K562 (cell line): ENCODE measurements at regions not wholly inside any gene's neighbourhood (a gene's known extent, or its start where the extent isn't known, plus 50 kb on each side); places are given as distances from the start of the nearest gene placed in this dataset.

Source experiments
- ATAC-seq: fragments of 200-7000 bp; cut with Tn5 transposase; 3 replicates; pipeline ENCODE4 v1.9.1; 2020; ENCODE audit warnings: moderate library complexity
- BruUV-seq: library from RNA; stranded (reverse); fragments of 400-500 nt; replicated peaks from 2 replicates; lab custom pipeline; 2021; lab: Mats Ljungman, UMichigan
- CTCF ChIA-PET: fragments of 300-600 bp; formaldehyde crosslinking; extraction: SDS; loops from one replicate; lab custom pipeline; 2021; ENCODE audit warnings: low intra/inter-chr PET ratio; lab: Yijun Ruan, JAX
- POLR2A ChIA-PET: fragments of 300-600, 350-650 bp; sonication (Branson Sonifier 250); formaldehyde crosslinking; extraction: SDS; loops from one replicate; lab custom pipeline; 2021; ENCODE audit warnings: antibody characterized with exemption, inconsistent platforms; lab: Yijun Ruan, JAX
- DNase-seq, 4 experiments: peaks; one replicate each; pipeline versions ENCODE4 v3.0.0 to v3.0.0-alpha.2; 2011 to 2018; ENCODE audit warnings: low spot score in 3 of 4, mixed read lengths in 3 of 4; ENCODE audit errors: extremely low read depth in 1 of 4
- FAIRE-seq: peaks from 2 replicates; lab custom pipeline; 2011; peaks lifted over from hg19 to GRCh38; lab: Jason Lieb, UNC
- H2AFZ ChIP-seq: 2 replicates; pipeline ENCODE4 v1.6.0; 2011; ENCODE audit warnings: low read depth, low read length, control low read depth, inconsistent platforms
- H3K27ac ChIP-seq: fragments of 200-600 bp; 3 replicates; pipeline ENCODE4 v1.8.0; 2011; ENCODE audit warnings: low read depth, mild to moderate bottlenecking, control low read depth, inconsistent platforms, low read length, moderate library complexity, mixed read lengths; ENCODE audit errors: extremely low read depth
- H3K27me3 ChIP-seq, 2 experiments: fragments of 300-600 bp in 1 of 2; 2 replicates in 1 of 2; 3 replicates in 1 of 2; pipeline versions ENCODE4 v1.6.0 to v1.8.0; 2011; ENCODE audit warnings: inconsistent platforms in 2 of 2, low read length in 2 of 2, mild to moderate bottlenecking in 1 of 2, mixed read lengths in 1 of 2, moderate library complexity in 1 of 2; ENCODE audit not compliant: control insufficient read depth in 2 of 2, insufficient read depth in 2 of 2
- H3K36me3 ChIP-seq: fragments of 300-600 bp; 3 replicates; pipeline ENCODE4 v1.8.0; 2011; ENCODE audit warnings: mild to moderate bottlenecking, low read length, inconsistent platforms; ENCODE audit not compliant: control insufficient read depth, insufficient read depth
- H3K4me1 ChIP-seq, 2 experiments: fragments of 200-600 bp in 1 of 2; replicated peaks in 1 of 2; 2 replicates in 1 of 2; 3 replicates in 1 of 2; pipeline versions ENCODE4 v1.5.1 to v1.8.0; 2011; ENCODE audit warnings: inconsistent platforms in 2 of 2, low read length in 2 of 2, mild to moderate bottlenecking in 1 of 2, mixed read lengths in 1 of 2, moderate library complexity in 1 of 2; ENCODE audit not compliant: control insufficient read depth in 2 of 2, insufficient read depth in 2 of 2
- H3K4me2 ChIP-seq: 2 replicates; pipeline ENCODE4 v1.6.1; 2011; ENCODE audit warnings: low read length, control low read depth, inconsistent platforms, mixed read lengths; ENCODE audit not compliant: insufficient read depth
- H3K4me3 ChIP-seq: fragments of 200-600 bp; sonication (generic), shearing (Covaris generic); 2 replicates; pipeline ENCODE4 v1.5.1; 2016; ENCODE audit warnings: control low read depth, inconsistent platforms
- H3K79me2 ChIP-seq: fragments of 200-600 bp; 3 replicates; pipeline ENCODE4 v1.8.0; 2011; ENCODE audit warnings: low read length, inconsistent platforms; ENCODE audit not compliant: control insufficient read depth, insufficient read depth
- H3K9ac ChIP-seq, 2 experiments: 2 replicates each; pipeline versions ENCODE4 v1.6.0 to v1.6.1; 2011; ENCODE audit warnings: low read depth in 2 of 2, low read length in 2 of 2, control low read depth in 1 of 2, inconsistent platforms in 1 of 2, mild to moderate bottlenecking in 1 of 2, mixed read lengths in 1 of 2; ENCODE audit not compliant: insufficient read depth in 1 of 2
- H3K9me1 ChIP-seq: one replicate; pipeline ENCODE4 v1.6.0; 2011; ENCODE audit warnings: inconsistent platforms, mild to moderate bottlenecking, low read length, moderate library complexity; ENCODE audit not compliant: control insufficient read depth, insufficient read depth
- H3K9me3 ChIP-seq: replicated peaks from 2 replicates; pipeline ENCODE4 v1.5.1; 2011; ENCODE audit warnings: low read depth, low read length, inconsistent platforms; ENCODE audit not compliant: control insufficient read depth, insufficient read depth
- H4K20me1 ChIP-seq: replicated peaks from 2 replicates; pipeline ENCODE4 v1.6.1; 2011; ENCODE audit warnings: low read length, inconsistent platforms, mixed read lengths; ENCODE audit not compliant: control insufficient read depth, insufficient read depth
- BHLHE40 ChIP-seq: IDR thresholded peaks from 2 replicates; pipeline ENCODE4 v1.6.1; 2011; ENCODE audit warnings: low read length, improper control_type of control experiment
- E2F6 ChIP-seq, 2 experiments: IDR thresholded peaks; 2 replicates each; pipeline ENCODE4 v1.6.1; 2011; ENCODE audit warnings: borderline replicate concordance in 1 of 2, control low read depth in 1 of 2, low read depth in 1 of 2, low read length in 1 of 2, mild to moderate bottlenecking in 1 of 2, mixed read lengths in 1 of 2, moderate library complexity in 1 of 2; ENCODE audit not compliant: insufficient read depth in 1 of 2, insufficient read length in 1 of 2, poor library complexity in 1 of 2, severe bottlenecking in 1 of 2; ENCODE audit errors: extremely low read depth in 1 of 2
- EHMT2 ChIP-seq: fragments of 450-650 bp; IDR thresholded peaks from 2 replicates; pipeline ENCODE4 v1.6.1; 2018; ENCODE audit warnings: antibody characterized with exemption
- NFATC3 ChIP-seq: fragments of 450-650 bp; IDR thresholded peaks from 2 replicates; pipeline ENCODE4 v1.6.1; 2017; ENCODE audit warnings: mild to moderate bottlenecking
- NFRKB ChIP-seq: fragments of 450-650 bp; IDR thresholded peaks from 2 replicates; pipeline ENCODE4 v1.6.1; 2016; ENCODE audit warnings: low read depth
- PCBP2 ChIP-seq: fragments of 200-400 bp; formaldehyde crosslinking; IDR thresholded peaks from 2 replicates; pipeline ENCODE4 v1.6.1; 2018; ENCODE audit warnings: low read length, low read depth, mild to moderate bottlenecking, moderate library complexity; ENCODE audit not compliant: poor library complexity, severe bottlenecking
- RBM39 ChIP-seq: fragments of 200-400 bp; formaldehyde crosslinking; optimal IDR thresholded peaks from 2 replicates; pipeline ENCODE3; 2018; ENCODE audit warnings: low read depth, low read length
- ZNF384 ChIP-seq: IDR thresholded peaks from 2 replicates; pipeline ENCODE4 v1.6.1; 2012; ENCODE audit warnings: low read depth, low read length, improper control_type of control experiment
- WGBS: fragments of 100-300 bp; shearing (Covaris generic); methylation state at CpG from one replicate; pipeline ENCODE4 v1.1.6; 2016; ENCODE audit warnings: low coverage, mixed read lengths; ENCODE audit not compliant: insufficient coverage; ENCODE audit errors: missing lambda C conversion rate; 5-methylcytosine and 5-hydroxymethylcytosine counted together
- in situ Hi-C: fragments of 300-500 bp; cut with MboI; formaldehyde crosslinking; loops from 4 replicates; pipeline ENCODE4 v1.15.0; 2018; ENCODE audit warnings: inconsistent platforms, mixed read lengths
- intact Hi-C: fragments of 100-400 bp; cut with micrococcal nuclease; formaldehyde crosslinking; loops from 2 replicates; pipeline ENCODE4 v1.14.2; 2022
- TF ChIP-seq, protein P1 (sequence below): fragments of 250-450 bp; sonication (Bioruptor Pico); IDR thresholded peaks from 2 replicates; pipeline ENCODE4 v1.4.0; 2020; ENCODE audit warnings: borderline replicate concordance

DNA sequence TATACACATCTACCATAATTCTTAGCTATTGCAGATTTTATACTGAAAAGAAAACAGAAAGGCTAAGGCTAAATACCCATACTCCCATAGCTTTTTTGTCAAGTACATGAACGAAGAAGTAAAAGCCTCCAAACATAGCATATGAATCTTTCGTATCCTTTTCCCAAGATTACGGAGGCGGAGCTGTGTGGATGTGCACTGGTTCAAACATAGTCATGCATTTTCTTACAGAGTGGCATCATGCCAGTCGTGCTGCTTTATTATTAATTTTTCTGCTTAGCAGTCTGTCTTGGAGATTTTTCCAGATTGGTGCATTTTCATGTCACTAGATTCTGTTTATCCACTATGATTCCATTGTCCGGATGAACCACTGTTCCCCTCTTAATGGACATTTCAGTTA, 118.7 kb upstream of the RUNX3 start:
- Histone ChIP-seq H3K4me1 (peaks cover 0 to 6% of the 10 kb centered on the region in 2 experiments; a peak in 1 of 5 replicates), H3K4me3 (no peak overlapping the region), H3K9me1 (no peaks in the 10 kb centered on the region), H3K4me2 (no peak overlapping the region), H3K9ac (no peak overlapping the region), H3K36me3 (no peaks in the 10 kb centered on the region), H3K9me3 (no peaks in the 10 kb centered on the region), H4K20me1 (0 out of 2 replicates have a peak, but pooled peaks cover 4% of the 10 kb centered on the region), H3K27ac (no peak overlapping the region), H3K27me3 (peaks cover 22 to 80% of the 10 kb centered on the region in 2 experiments; a peak in 4 of 5 replicates), H3K79me2 (no peaks in the 10 kb centered on the region), H2AFZ (no peak overlapping the region)
- ATAC-seq: no peak
- ChIA-PET CTCF (no interaction called here), POLR2A (no interaction called here)
- no TSS peak for BruUV-seq
- no peak for DNase-seq
- WGBS: 4% methylated on average over 6 of the region's 6 CpGs
- no peak for TF ChIP-seq ZNF384
- TF ChIP-seq NFATC3: no peak
- no peak for TF ChIP-seq PCBP2
- in situ Hi-C loops (no loop called here), intact Hi-C loops (no loop called here)
- no peak for FAIRE-seq

- no peak; the same call in 2 of the 3 replicates for ATAC-seq
- CTCF ChIA-PET: no interaction called here
- H3K4me2 ChIP-seq: no peak overlapping the region
- 0 out of 4 replicates have a peak overlapping the region, but pooled peaks of 1 of the 2 experiments have one; percentile 23 for H3K9ac ChIP-seq
- H3K4me1 ChIP-seq: peaks cover 0 to 6% of the 10 kb centered on the region in 2 experiments; a peak in 1 of 5 replicates
- BruUV-seq: no TSS peak
- peaks cover 23 to 80% of the 10 kb centered on the region in 2 experiments; a peak in 3 of 5 replicates for H3K27me3 ChIP-seq
- WGBS: 2% methylated on average over 11 of the region's 11 CpGs
- intact Hi-C loops (no loop called here), in situ Hi-C loops (no loop called here)
- POLR2A ChIA-PET: interaction anchor here (0.9 to 1.0 kb wide), 2 partner anchors 16 to 30 kb away, joined by 3 read pairs; no protein-coding TSS in a partner anchor
- DNase-seq: no peak
- no peak for FAIRE-seq
- H3K36me3 ChIP-seq: no peaks in the 10 kb centered on the region
- no peak overlapping the region for H3K27ac ChIP-seq
- no peaks in the 10 kb centered on the region for H3K9me1 ChIP-seq
- 0 out of 2 replicates have a peak, but pooled peaks cover 2% of the 10 kb centered on the region for H4K20me1 ChIP-seq
- H3K9me3 ChIP-seq: no peaks in the 10 kb centered on the region
- no peak overlapping the region for H2AFZ ChIP-seq
- H3K4me3 ChIP-seq: no peak overlapping the region
- no peaks in the 10 kb centered on the region for H3K79me2 ChIP-seq
- TF ChIP-seq, protein P1, sequence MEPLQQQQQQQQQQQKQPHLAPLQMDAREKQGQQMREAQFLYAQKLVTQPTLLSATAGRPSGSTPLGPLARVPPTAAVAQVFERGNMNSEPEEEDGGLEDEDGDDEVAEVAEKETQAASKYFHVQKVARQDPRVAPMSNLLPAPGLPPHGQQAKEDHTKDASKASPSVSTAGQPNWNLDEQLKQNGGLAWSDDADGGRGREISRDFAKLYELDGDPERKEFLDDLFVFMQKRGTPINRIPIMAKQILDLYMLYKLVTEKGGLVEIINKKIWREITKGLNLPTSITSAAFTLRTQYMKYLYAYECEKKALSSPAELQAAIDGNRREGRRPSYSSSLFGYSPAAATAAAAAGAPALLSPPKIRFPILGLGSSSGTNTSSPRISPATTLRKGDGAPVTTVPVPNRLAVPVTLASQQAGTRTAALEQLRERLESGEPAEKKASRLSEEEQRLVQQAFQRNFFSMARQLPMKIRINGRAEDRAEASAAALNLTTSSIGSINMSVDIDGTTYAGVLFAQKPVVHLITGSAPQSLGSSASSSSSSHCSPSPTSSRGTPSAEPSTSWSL (CRISPR knock-in tag): no peak
- TF ChIP-seq BHLHE40 (no peak), EHMT2 (no peak), E2F6 (IDR thresholded peaks at IDR 0.05; ENCODE audit: borderline replicate concordance in 1 of 2, extremely low read depth in 1 of 2, insufficient read depth in 1 of 2, insufficient read length in 1 of 2, low read depth in 1 of 2, low read length in 1 of 2, poor library complexity in 1 of 2, severe bottlenecking in 1 of 2) (no peak), NFRKB (no peak), RBM39 (no peak)
Measured at GRCh38 chr1:25047506-25048240, 117.6 kb upstream of the RUNX3 start.
